K562 (cell line): ENCODE measurements at regions not wholly inside any gene's neighbourhood (a gene's known extent, or its start where the extent isn't known, plus 50 kb on each side); places are given as distances from the start of the nearest gene placed in this dataset.

Source experiments
- SAFB2 ChIP-seq: fragments of 200-400 bp; formaldehyde crosslinking; IDR thresholded peaks from 2 replicates; pipeline ENCODE4 v1.6.1; 2018; ENCODE audit warnings: borderline replicate concordance, low read length, low read depth, moderate library complexity; ENCODE audit not compliant: severe bottlenecking
- TCF7L2 ChIP-seq: fragments of 150-350 bp; IDR thresholded peaks from 2 replicates; pipeline ENCODE4 v1.6.1; 2016; ENCODE audit warnings: low read depth, mild to moderate bottlenecking, low read length, moderate library complexity
- ZNF445 ChIP-seq: fragments of 250-450 bp; sonication (Bioruptor Pico); IDR thresholded peaks from 2 replicates; pipeline ENCODE4 v1.4.0; 2020; ENCODE audit warnings: low read depth, mild to moderate bottlenecking, moderate library complexity
- TF ChIP-seq, protein P1 (sequence below): fragments of 450-650 bp; IDR thresholded peaks from 2 replicates; pipeline ENCODE4 v1.6.1; 2017; ENCODE audit warnings: antibody characterized with exemption, mild to moderate bottlenecking
- TF ChIP-seq, protein P2 (sequence below): sonication (generic); formaldehyde crosslinking; IDR thresholded peaks from 2 replicates; pipeline ENCODE4 v1.8.1; 2022; ENCODE audit warnings: missing genetic modification reagents
- TF ChIP-seq, protein P3 (sequence below): fragments of 250-450 bp; sonication (Bioruptor Pico); IDR thresholded peaks from 2 replicates; pipeline ENCODE4 v1.5.0; 2021; ENCODE audit warnings: mild to moderate bottlenecking, borderline replicate concordance

DNA sequence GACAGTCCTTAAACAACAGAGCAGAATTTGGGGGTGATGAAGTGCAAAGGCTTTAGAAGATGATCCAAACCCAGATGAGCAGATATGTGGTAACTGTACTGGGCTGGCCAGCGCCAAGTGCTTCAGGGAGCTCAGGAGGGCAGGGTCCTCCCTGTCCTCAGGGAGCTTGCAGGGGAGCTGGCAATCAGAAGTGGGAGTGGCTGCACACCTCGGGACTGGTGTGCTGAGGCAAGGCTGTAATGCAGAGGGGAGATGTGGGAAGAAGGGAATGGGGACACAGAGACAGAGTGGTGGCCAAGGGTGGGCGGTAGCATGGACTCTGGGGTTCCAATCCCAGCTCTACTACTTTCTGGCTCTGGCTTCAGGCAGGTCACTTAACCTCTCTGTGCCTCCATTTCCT lies 235.6 kb upstream of the NCAM1 start (continued):
- TF ChIP-seq, protein P1, sequence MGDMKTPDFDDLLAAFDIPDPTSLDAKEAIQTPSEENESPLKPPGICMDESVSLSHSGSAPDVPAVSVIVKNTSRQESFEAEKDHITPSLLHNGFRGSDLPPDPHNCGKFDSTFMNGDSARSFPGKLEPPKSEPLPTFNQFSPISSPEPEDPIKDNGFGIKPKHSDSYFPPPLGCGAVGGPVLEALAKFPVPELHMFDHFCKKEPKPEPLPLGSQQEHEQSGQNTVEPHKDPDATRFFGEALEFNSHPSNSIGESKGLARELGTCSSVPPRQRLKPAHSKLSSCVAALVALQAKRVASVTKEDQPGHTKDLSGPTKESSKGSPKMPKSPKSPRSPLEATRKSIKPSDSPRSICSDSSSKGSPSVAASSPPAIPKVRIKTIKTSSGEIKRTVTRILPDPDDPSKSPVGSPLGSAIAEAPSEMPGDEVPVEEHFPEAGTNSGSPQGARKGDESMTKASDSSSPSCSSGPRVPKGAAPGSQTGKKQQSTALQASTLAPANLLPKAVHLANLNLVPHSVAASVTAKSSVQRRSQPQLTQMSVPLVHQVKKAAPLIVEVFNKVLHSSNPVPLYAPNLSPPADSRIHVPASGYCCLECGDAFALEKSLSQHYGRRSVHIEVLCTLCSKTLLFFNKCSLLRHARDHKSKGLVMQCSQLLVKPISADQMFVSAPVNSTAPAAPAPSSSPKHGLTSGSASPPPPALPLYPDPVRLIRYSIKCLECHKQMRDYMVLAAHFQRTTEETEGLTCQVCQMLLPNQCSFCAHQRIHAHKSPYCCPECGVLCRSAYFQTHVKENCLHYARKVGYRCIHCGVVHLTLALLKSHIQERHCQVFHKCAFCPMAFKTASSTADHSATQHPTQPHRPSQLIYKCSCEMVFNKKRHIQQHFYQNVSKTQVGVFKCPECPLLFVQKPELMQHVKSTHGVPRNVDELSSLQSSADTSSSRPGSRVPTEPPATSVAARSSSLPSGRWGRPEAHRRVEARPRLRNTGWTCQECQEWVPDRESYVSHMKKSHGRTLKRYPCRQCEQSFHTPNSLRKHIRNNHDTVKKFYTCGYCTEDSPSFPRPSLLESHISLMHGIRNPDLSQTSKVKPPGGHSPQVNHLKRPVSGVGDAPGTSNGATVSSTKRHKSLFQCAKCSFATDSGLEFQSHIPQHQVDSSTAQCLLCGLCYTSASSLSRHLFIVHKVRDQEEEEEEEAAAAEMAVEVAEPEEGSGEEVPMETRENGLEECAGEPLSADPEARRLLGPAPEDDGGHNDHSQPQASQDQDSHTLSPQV = no peak
- TF ChIP-seq TCF7L2 = no peak
- TF ChIP-seq, protein P2, sequence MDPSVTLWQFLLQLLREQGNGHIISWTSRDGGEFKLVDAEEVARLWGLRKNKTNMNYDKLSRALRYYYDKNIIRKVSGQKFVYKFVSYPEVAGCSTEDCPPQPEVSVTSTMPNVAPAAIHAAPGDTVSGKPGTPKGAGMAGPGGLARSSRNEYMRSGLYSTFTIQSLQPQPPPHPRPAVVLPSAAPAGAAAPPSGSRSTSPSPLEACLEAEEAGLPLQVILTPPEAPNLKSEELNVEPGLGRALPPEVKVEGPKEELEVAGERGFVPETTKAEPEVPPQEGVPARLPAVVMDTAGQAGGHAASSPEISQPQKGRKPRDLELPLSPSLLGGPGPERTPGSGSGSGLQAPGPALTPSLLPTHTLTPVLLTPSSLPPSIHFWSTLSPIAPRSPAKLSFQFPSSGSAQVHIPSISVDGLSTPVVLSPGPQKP = no peak
- no peak for TF ChIP-seq ZNF445
- TF ChIP-seq, protein P3, sequence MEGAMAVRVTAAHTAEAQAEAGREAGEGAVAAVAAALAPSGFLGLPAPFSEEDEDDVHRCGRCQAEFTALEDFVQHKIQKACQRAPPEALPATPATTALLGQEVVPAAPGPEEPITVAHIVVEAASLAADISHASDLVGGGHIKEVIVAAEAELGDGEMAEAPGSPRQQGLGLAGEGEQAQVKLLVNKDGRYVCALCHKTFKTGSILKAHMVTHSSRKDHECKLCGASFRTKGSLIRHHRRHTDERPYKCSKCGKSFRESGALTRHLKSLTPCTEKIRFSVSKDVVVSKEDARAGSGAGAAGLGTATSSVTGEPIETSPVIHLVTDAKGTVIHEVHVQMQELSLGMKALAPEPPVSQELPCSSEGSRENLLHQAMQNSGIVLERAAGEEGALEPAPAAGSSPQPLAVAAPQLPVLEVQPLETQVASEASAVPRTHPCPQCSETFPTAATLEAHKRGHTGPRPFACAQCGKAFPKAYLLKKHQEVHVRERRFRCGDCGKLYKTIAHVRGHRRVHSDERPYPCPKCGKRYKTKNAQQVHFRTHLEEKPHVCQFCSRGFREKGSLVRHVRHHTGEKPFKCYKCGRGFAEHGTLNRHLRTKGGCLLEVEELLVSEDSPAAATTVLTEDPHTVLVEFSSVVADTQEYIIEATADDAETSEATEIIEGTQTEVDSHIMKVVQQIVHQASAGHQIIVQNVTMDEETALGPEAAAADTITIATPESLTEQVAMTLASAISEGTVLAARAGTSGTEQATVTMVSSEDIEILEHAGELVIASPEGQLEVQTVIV (CRISPR knock-in tag) = no peak
- no peak for TF ChIP-seq SAFB2
